ENCODE measurements at regions not wholly inside any gene's neighbourhood (a gene's known extent, or its start where the extent isn't known, plus 50 kb on each side); places are given as distances from the start of the nearest gene placed in this dataset.

DNA sequence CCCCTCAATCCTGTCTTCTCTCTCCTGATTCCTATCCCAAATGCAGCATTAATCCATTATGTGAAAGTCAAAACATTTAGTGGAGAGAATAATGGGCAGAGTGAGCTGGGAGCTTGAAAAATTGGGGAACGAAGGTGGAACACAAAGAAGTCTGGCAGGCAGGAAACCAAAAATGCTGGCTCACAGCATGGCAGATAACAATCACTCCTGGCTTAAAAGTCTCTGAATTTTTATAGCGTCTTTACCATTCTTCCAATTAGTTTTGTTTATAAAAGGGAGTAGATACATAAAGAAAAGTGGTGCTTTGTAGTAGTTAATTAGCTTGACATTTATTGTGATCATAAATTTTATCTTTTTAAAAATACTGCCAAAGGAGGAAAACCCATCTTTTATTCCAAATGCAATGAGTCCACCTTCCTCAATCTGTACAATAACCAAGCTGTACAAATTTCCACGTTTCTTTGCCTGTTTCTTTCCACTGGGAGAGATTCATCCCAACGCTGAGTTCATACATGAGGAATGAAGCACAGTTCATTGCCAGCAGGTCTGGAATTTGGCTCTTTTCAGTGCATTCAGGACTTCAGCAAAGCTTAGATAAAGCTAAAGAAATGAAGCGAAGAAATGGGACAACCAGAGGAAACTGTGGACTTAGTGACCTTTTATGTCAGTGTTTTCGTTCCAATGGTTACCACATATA is 174.7 kb downstream of the HMHB1 start:
- DNase-seq (ENCODE audit: extremely low spot score, unreplicated experiment), result no peak
- TF ChIP-seq CTCF (conservative IDR thresholded peaks at IDR 0.05), result no peak
- Mint-ChIP-seq H3K4me3 (no peak overlapping the region), H3K27me3 (peaks cover 5% of the 10 kb centered on the region), H3K36me3 (peaks cover 4% of the 10 kb centered on the region), H3K9me3 (peaks cover 11% of the 10 kb centered on the region), H3K4me1 (ENCODE audit: unreplicated experiment) (peaks cover 6% of the 10 kb centered on the region), H3K27ac (peak overlapping the region; percentile 22)

DNA sequence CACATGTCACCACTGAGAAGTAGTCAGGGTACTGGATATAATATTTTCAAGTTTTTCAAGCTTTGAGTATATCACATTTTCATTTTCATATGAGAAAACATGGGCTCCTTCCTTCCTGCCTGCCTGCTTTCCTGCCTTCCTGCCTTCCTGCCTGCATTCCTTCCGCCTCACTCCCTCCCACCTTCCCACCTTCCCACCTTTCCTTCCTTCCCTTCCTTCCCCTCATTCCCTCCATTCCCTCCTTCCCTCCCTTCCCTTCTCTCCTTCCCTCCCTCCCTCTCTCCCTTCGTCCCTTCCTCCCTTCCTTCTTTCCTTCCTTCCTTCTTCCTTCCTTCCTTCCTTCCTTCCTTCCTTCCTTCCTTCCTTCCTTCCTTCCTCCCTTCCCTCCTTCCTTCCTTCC is 175.3 kb downstream of the HMHB1 start:
- Mint-ChIP-seq H3K4me3 (no peak overlapping the region), H3K9me3 (peaks cover 11% of the 10 kb centered on the region), H3K27me3 (peaks cover 5% of the 10 kb centered on the region)

DNA sequence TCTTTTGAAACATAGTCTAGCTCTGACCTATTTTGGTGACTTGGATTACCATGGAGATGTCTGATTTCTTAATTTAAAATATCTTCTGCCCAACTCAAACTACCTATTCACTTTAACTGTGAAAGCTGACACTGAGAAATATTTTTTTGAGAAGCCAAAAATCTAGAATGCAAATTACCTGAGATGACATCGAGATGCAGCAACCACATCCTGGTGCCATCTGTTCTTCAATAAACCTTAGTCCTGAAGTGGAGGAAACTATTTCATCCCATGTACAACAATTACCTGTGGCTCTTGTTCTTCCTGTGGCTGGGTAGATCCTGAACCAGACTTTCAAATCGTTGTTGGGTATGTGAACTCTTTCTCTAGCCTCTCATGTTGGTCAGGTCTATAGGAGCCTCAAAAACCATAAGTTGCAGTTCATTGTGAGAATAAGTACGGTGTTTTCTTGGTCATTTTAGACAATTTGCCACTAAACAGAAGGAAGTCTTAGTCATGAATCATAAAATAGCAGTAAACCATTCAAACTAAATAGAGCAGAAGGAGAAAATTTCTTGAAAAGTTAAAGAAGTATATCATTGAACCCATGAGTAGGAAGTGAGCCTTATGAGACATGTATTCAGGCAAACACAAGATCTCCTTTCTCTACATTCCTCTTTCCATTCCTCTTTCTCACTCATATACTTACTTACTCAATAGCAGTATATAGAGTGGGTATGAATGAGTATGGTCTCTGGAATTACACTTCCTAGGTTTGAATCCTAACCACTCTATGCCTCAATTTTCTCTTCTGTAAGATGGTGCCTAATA is 176.0 kb downstream of the HMHB1 start:
- no peak for TF ChIP-seq CTCF (conservative IDR thresholded peaks at IDR 0.05)
- H3K36me3 Mint-ChIP-seq, result peaks cover 4% of the 10 kb centered on the region
- H3K27ac Mint-ChIP-seq, result no peak overlapping the region
- peaks cover 11% of the 10 kb centered on the region for H3K9me3 Mint-ChIP-seq
- no peak overlapping the region for H3K4me3 Mint-ChIP-seq
- H3K4me1 Mint-ChIP-seq (ENCODE audit: unreplicated experiment), result peaks cover 6% of the 10 kb centered on the region
- H3K27me3 Mint-ChIP-seq, result peaks cover 5% of the 10 kb centered on the region
- no peak for DNase-seq (ENCODE audit: extremely low spot score, unreplicated experiment)

More for the DNA sequence above, 175.3 kb downstream of the HMHB1 start:
- no peak for TF ChIP-seq CTCF (conservative IDR thresholded peaks at IDR 0.05)
- Mint-ChIP-seq H3K36me3 (peaks cover 4% of the 10 kb centered on the region), H3K4me1 (ENCODE audit: unreplicated experiment) (peaks cover 6% of the 10 kb centered on the region), H3K27ac (no peak overlapping the region)
- no peak for DNase-seq (ENCODE audit: extremely low spot score, unreplicated experiment)

DNA sequence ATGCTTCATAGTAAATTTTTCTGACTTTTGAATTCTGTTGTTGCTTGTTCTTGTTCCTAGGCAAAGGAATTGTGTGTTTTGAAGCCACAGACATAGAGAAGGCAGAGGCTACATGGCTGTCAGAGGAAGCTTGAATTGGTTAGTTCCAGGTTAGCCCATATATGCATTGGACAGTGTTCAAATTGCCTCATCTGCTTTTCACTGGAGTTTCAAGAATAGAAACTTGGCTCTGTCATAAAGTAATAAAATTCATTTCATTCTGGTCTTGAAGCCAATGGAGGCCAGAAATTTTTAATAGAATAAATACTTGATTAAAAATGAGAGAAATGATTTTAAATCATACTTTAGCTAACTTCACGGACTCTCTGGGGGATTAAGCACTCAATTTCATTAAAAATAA is 178.0 kb downstream of the YIPF5 start:
- no peak overlapping the region for H3K4me3 Mint-ChIP-seq
- H3K27ac Mint-ChIP-seq, result no peak overlapping the region
- no peaks in the 10 kb centered on the region for H3K4me1 Mint-ChIP-seq (ENCODE audit: unreplicated experiment)
- DNase-seq (ENCODE audit: extremely low spot score, unreplicated experiment), result no peak
- H3K36me3 Mint-ChIP-seq, result no peaks in the 10 kb centered on the region
- H3K9me3 Mint-ChIP-seq, result peaks cover 11% of the 10 kb centered on the region
- no peaks in the 10 kb centered on the region for H3K27me3 Mint-ChIP-seq
- TF ChIP-seq CTCF (conservative IDR thresholded peaks at IDR 0.05), result no peak

DNA sequence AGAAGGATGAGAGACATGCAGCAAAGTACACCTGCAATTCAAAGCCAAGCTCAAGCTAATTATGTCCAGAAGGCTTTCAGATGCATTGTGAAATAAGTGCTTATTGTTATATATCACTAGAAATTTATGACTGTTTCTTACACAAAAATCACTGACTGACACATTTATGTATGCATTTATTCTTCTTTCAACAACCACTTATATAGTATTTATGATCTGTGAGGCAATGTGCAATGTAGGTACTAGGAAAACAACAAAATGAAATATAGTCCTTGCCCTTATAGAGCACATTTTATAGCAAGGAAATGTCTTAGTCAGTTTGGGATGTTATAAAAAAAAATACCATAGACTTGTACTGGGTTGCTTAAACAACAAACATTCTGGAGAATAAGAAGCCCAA is 167.6 kb downstream of the YIPF5 start:
- no peak overlapping the region for H3K4me3 Mint-ChIP-seq

More for the DNA sequence above, 167.6 kb downstream of the YIPF5 start:
- DNase-seq (ENCODE audit: extremely low spot score, unreplicated experiment), result no peak
- Mint-ChIP-seq H3K9me3 (no peaks in the 10 kb centered on the region), H3K27me3 (no peaks in the 10 kb centered on the region), H3K36me3 (no peaks in the 10 kb centered on the region), H3K27ac (no peak overlapping the region), H3K4me1 (ENCODE audit: unreplicated experiment) (no peaks in the 10 kb centered on the region)
- no peak for TF ChIP-seq CTCF (conservative IDR thresholded peaks at IDR 0.05)

Data from type B pancreatic cell (in vitro differentiated cells).